ENCODE measurements at regions not wholly inside any gene's neighbourhood (a gene's known extent, or its start where the extent isn't known, plus 50 kb on each side); places are given as distances from the start of the nearest gene placed in this dataset.

DNA sequence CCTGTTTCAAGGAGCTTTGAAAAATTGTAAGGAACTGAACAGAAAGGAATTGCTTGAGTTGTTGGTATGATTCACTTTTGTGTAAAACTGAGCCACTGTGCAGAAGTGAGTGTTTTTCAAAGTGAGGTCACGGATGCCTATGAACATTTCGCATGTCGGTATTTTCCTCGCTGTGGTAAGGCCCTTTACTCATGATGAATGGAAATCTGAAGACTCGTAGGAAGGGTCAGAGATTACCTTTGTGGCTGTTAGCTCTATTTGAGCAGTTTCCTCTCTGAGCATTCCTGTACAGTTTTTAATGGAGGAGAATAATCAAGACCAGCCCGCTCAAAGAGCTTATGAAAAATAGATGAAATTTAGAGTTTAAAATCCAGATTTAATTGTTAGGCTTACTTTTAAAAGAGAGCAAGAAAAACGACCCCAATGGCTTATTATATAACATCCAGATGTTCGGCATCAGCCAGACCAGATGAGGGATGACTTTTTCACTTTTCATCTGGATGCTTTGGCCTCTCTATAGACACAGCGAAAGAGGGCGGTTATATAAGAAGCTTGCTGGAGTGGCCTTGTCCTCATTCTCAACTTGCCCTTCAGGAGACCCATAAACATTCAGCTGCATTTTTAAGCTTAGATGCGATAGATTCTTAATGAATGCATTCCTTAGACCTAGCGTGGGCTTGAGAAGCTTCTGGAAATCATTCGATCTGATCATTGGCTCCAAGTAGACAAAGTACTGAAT, 99.5 kb downstream of the CD83 start:
- TF ChIP-seq CTCF (IDR thresholded peaks at IDR 0.05) (no peak), SIN3A (IDR thresholded peaks at IDR 0.05; ENCODE audit: borderline replicate concordance, insufficient read depth, low read depth, low read length) (no peak)
